ENCODE measurements at regions not wholly inside any gene's neighbourhood (a gene's known extent, or its start where the extent isn't known, plus 50 kb on each side); places are given as distances from the start of the nearest gene placed in this dataset.
"Not testable (repeated sequence)": the region's sequence is repeated elsewhere in the genome, so short reads cannot be mapped to it uniquely, and the experiment has no call there.

DNA sequence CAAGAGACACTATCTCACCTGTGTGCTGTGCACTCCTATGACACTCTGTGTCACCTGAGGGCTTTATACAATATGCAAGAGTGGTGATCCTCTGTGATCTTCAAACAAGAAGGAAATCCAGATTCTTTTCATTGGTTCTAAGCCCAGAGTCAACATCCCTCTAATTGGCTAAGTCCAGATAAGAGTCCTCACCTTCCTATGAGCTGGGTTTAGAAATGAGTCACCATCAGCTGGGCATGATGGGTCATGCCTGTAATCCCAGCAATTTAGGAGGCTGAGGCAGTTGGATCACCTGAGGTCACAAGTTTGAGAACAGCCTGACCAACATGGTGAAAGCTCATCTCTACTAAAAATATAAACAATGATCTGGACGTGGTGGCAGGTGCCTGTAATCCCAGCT, 144.4 kb downstream of the ZNF675 start:
- Histone ChIP-seq H3K4me1 (no peaks in the 10 kb centered on the region), H3K36me3 (ENCODE audit: control insufficient read depth, insufficient read depth, low read length) (no peaks in the 10 kb centered on the region), H3K4me3 (ENCODE audit: low read depth, low read length) (no peak overlapping the region), H3K27me3 (replicated peaks; ENCODE audit: control insufficient read depth, insufficient read depth, low read length) (no peaks in the 10 kb centered on the region), H3K9me3 (no peaks in the 10 kb centered on the region)
- no peak for TF ChIP-seq CTCF (IDR thresholded peaks at IDR 0.05; ENCODE audit: insufficient read depth in 1 of 2, low read depth in 1 of 2, low read length in 1 of 2, severe bottlenecking in 1 of 2, unreplicated experiment in 1 of 2)
- Mint-ChIP-seq H3K36me3 (ENCODE audit: insufficient read depth, unreplicated experiment) (no peaks in the 10 kb centered on the region), H3K4me3 (ENCODE audit: unreplicated experiment) (no peak overlapping the region), H3K4me1 (ENCODE audit: low read depth, unreplicated experiment) (no peaks in the 10 kb centered on the region), H3K27me3 (ENCODE audit: insufficient read depth, unreplicated experiment) (no peaks in the 10 kb centered on the region), H3K27ac (ENCODE audit: unreplicated experiment) (no peak overlapping the region), H3K9me3 (ENCODE audit: unreplicated experiment) (peaks cover 9% of the 10 kb centered on the region)
- POLR2A ChIA-PET, result no interaction called here
- intact Hi-C loops (cut with micrococcal nuclease; ENCODE audit: unreplicated experiment), result no loop called here
- DNase-seq, result no peak
- BruUV-seq (replicated peaks), result no TSS peak
- CTCF ChIA-PET, result no interaction called here

GRCh38 chr19:23541991-23542390, 145.0 kb downstream of the ZNF675 start:
- Mint-ChIP-seq H3K4me3 (ENCODE audit: unreplicated experiment) (no peak overlapping the region), H3K9me3 (ENCODE audit: unreplicated experiment) (peaks cover 3% of the 10 kb centered on the region), H3K27me3 (ENCODE audit: insufficient read depth, unreplicated experiment) (no peaks in the 10 kb centered on the region), H3K4me1 (ENCODE audit: low read depth, unreplicated experiment) (no peaks in the 10 kb centered on the region), H3K36me3 (ENCODE audit: insufficient read depth, unreplicated experiment) (no peaks in the 10 kb centered on the region), H3K27ac (ENCODE audit: unreplicated experiment) (no peak overlapping the region)
- H3K4me3 ChIP-seq (ENCODE audit: low read depth, low read length), result no peak overlapping the region
- BruUV-seq (replicated peaks), result no TSS peak
- intact Hi-C loops (cut with micrococcal nuclease; ENCODE audit: unreplicated experiment), result no loop called here
- H3K9me3 ChIP-seq, result no peaks in the 10 kb centered on the region
- no peak for TF ChIP-seq CTCF (IDR thresholded peaks at IDR 0.05; ENCODE audit: insufficient read depth in 1 of 2, low read depth in 1 of 2, low read length in 1 of 2, severe bottlenecking in 1 of 2, unreplicated experiment in 1 of 2)
- POLR2A ChIA-PET, result no interaction called here
- H3K27me3 ChIP-seq (replicated peaks; ENCODE audit: control insufficient read depth, insufficient read depth, low read length), result no peaks in the 10 kb centered on the region
- H3K4me1 ChIP-seq, result no peaks in the 10 kb centered on the region
- no peak for DNase-seq
- H3K36me3 ChIP-seq (ENCODE audit: control insufficient read depth, insufficient read depth, low read length), result no peaks in the 10 kb centered on the region
- CTCF ChIA-PET, result no interaction called here

DNA sequence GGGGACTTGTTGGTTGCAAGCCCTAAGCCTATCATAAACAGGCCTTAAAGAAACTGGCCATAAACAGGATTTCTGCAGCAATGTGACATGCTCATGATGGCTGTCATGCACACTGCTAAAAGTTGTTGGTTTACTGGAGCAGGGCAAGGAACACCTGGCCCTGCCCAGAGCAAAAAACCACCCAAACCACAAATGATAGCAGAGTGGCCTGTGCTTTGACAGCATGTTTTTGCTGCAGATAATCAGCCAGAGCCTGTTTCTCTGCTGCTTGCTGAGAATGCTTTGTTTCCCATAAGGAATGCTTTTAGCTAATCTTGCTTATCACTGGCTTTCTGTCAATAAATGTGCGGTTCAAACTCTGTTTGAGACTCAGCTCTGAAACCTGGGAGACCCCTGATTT, 144.9 kb upstream of the ZNF91 start:
- DNase-seq; H3K9me3 ChIP-seq; H3K27me3 ChIP-seq (replicated peaks; ENCODE audit: control insufficient read depth, insufficient read depth, low read length); CTCF ChIA-PET; H3K4me3 Mint-ChIP-seq (ENCODE audit: unreplicated experiment); H3K27me3 Mint-ChIP-seq (ENCODE audit: insufficient read depth, unreplicated experiment); intact Hi-C loops (cut with micrococcal nuclease; ENCODE audit: unreplicated experiment); H3K4me3 ChIP-seq (ENCODE audit: low read depth, low read length); H3K27ac Mint-ChIP-seq (ENCODE audit: unreplicated experiment); POLR2A ChIA-PET; H3K36me3 Mint-ChIP-seq (ENCODE audit: insufficient read depth, unreplicated experiment); H3K4me1 ChIP-seq; H3K36me3 ChIP-seq (ENCODE audit: control insufficient read depth, insufficient read depth, low read length); BruUV-seq (replicated peaks); H3K9me3 Mint-ChIP-seq (ENCODE audit: unreplicated experiment); H3K4me1 Mint-ChIP-seq (ENCODE audit: low read depth, unreplicated experiment): not testable (repeated sequence)

DNA sequence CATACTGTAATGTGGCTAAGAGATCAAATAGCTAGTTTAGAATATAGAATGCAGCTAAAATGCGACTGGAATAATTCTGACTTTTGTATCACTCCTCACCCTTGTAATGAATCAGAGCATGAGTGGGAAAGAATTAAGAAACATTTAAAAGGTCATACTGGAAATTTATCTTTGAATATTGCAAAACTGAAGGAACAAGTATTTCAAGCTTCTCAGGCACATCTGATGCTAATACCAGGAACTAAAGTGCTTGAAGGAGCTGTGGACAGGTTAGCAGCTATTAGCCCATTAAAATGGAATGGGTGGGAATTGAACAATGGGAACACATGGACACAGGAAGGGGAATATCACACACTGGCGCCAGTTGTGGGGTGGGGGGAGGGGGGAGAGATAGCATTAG, 144.2 kb upstream of the ZNF91 start:
- ChIA-PET CTCF (no interaction called here), POLR2A (no interaction called here)
- Mint-ChIP-seq H3K4me1 (ENCODE audit: low read depth, unreplicated experiment) (no peaks in the 10 kb centered on the region), H3K4me3 (ENCODE audit: unreplicated experiment) (no peak overlapping the region), H3K9me3 (ENCODE audit: unreplicated experiment) (peaks cover 4% of the 10 kb centered on the region), H3K36me3 (ENCODE audit: insufficient read depth, unreplicated experiment) (no peaks in the 10 kb centered on the region), H3K27ac (ENCODE audit: unreplicated experiment) (no peak overlapping the region), H3K27me3 (ENCODE audit: insufficient read depth, unreplicated experiment) (no peaks in the 10 kb centered on the region)
- Histone ChIP-seq H3K9me3 (no peaks in the 10 kb centered on the region), H3K36me3 (ENCODE audit: control insufficient read depth, insufficient read depth, low read length) (no peaks in the 10 kb centered on the region), H3K4me3 (ENCODE audit: low read depth, low read length) (no peak overlapping the region), H3K27me3 (replicated peaks; ENCODE audit: control insufficient read depth, insufficient read depth, low read length) (no peaks in the 10 kb centered on the region), H3K4me1 (no peaks in the 10 kb centered on the region)
- no TSS peak for BruUV-seq (replicated peaks)
- no peak for TF ChIP-seq CTCF (IDR thresholded peaks at IDR 0.05; ENCODE audit: insufficient read depth in 1 of 2, low read depth in 1 of 2, low read length in 1 of 2, severe bottlenecking in 1 of 2, unreplicated experiment in 1 of 2)
- no peak for DNase-seq
- intact Hi-C loops (cut with micrococcal nuclease; ENCODE audit: unreplicated experiment), result no loop called here

- BruUV-seq (replicated peaks); H3K9me3 ChIP-seq; H3K4me1 Mint-ChIP-seq (ENCODE audit: low read depth, unreplicated experiment); H3K36me3 ChIP-seq (ENCODE audit: control insufficient read depth, insufficient read depth, low read length); H3K27me3 ChIP-seq (replicated peaks; ENCODE audit: control insufficient read depth, insufficient read depth, low read length); H3K4me3 ChIP-seq (ENCODE audit: low read depth, low read length); H3K36me3 Mint-ChIP-seq (ENCODE audit: insufficient read depth, unreplicated experiment); DNase-seq; H3K4me1 ChIP-seq; CTCF ChIA-PET; H3K27ac Mint-ChIP-seq (ENCODE audit: unreplicated experiment); intact Hi-C loops (cut with micrococcal nuclease; ENCODE audit: unreplicated experiment); POLR2A ChIA-PET; H3K4me3 Mint-ChIP-seq (ENCODE audit: unreplicated experiment); H3K27me3 Mint-ChIP-seq (ENCODE audit: insufficient read depth, unreplicated experiment): not testable (repeated sequence)
- H3K9me3 Mint-ChIP-seq (ENCODE audit: unreplicated experiment), result peaks cover 10% of the 10 kb centered on the region
Measured at GRCh38 chr19:23537136-23537535, 141.9 kb upstream of the ZNF91 start.

Measured in Caco-2 (cell line).